ENCODE measurements at regions not wholly inside any gene's neighbourhood (a gene's known extent, or its start where the extent isn't known, plus 50 kb on each side); places are given as distances from the start of the nearest gene placed in this dataset.

DNA sequence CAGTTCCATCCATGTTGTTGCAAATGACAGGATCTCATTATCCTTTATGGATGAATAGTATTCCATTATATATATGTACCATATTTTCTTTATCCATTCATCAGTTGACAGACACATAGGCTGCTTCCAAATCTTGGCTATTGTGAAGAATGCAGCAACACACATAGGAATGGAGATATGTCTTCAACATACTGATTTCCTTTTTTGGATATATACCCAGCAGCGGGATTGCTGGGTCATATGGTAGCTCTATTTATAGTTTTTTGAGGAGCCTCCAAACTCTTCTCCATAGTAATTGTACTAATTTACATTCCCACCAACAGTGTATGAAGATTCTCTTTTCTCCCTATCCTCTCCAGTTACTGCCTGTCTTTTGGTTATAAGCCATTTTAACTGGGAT, 383.9 kb upstream of the CHORDC1 start:
- Histone ChIP-seq H3K4me3 (ENCODE audit: low read depth in 2 of 2, low read length in 1 of 2) (no peak overlapping the region), H2AFZ (ENCODE audit: low read depth) (no peak overlapping the region), H3K27me3 (ENCODE audit: insufficient read depth) (no peaks in the 10 kb centered on the region), H4K20me1 (ENCODE audit: insufficient read depth) (no peaks in the 10 kb centered on the region), H3K4me1 (ENCODE audit: control insufficient read depth in 1 of 2, insufficient read depth in 2 of 2, low read depth in 1 of 2, low read length in 1 of 2) (peaks cover 0 to under 1% of the 10 kb centered on the region in 2 experiments; a peak in 1 of 4 replicates), H3K79me2 (ENCODE audit: insufficient read depth) (no peaks in the 10 kb centered on the region), H3K9me3 (no peaks in the 10 kb centered on the region), H3K4me2 (no peak overlapping the region), H3K9ac (no peak overlapping the region), H3F3A (replicated peaks; ENCODE audit: insufficient read depth) (no peaks in the 10 kb centered on the region), H3K36me3 (replicated peaks in 1 of 2; ENCODE audit: control insufficient read depth in 1 of 2, insufficient read depth in 2 of 2, low read length in 1 of 2) (no peaks in the 10 kb centered on the region), H3K9me2 (no peaks in the 10 kb centered on the region), H3K27ac (ENCODE audit: low read depth in 2 of 2, low read length in 1 of 2) (no peak overlapping the region)
- no peak for DNase-seq
- ChIA-PET POLR2A (no interaction called here), CTCF (no interaction called here)
- TF ChIP-seq RAD21 (IDR thresholded peaks at IDR 0.05; ENCODE audit: low read length), result no peak
- TF ChIP-seq, protein P1, sequence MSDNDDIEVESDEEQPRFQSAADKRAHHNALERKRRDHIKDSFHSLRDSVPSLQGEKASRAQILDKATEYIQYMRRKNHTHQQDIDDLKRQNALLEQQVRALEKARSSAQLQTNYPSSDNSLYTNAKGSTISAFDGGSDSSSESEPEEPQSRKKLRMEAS (IDR thresholded peaks at IDR 0.05; ENCODE audit: low read depth), result no peak
- TF ChIP-seq EP300 (IDR thresholded peaks at IDR 0.05; ENCODE audit: borderline replicate concordance in 1 of 2, low read depth in 1 of 2, low read length in 1 of 2), result no peak
- no peak for TF ChIP-seq FOXM1 (IDR thresholded peaks at IDR 0.05; ENCODE audit: low read depth)
- TF ChIP-seq RCOR1 (IDR thresholded peaks at IDR 0.05; ENCODE audit: low read length), result no peak
- TF ChIP-seq EZH2phosphoT487 (IDR thresholded peaks at IDR 0.05; ENCODE audit: borderline replicate concordance, low read depth), result no peak
- TF ChIP-seq FOSL2 (IDR thresholded peaks at IDR 0.05; ENCODE audit: borderline replicate concordance, low read depth), result no peak
- TF ChIP-seq RFX5 (IDR thresholded peaks at IDR 0.05; ENCODE audit: low read length), result no peak
- no peak for TF ChIP-seq CHD2 (IDR thresholded peaks at IDR 0.05; ENCODE audit: low read length, partially characterized antibody)
- no peak for TF ChIP-seq FOXJ3 (CRISPR knock-in tag; IDR thresholded peaks at IDR 0.05)
- TF ChIP-seq JUND (IDR thresholded peaks at IDR 0.05), result no peak
- TF ChIP-seq, protein P2, sequence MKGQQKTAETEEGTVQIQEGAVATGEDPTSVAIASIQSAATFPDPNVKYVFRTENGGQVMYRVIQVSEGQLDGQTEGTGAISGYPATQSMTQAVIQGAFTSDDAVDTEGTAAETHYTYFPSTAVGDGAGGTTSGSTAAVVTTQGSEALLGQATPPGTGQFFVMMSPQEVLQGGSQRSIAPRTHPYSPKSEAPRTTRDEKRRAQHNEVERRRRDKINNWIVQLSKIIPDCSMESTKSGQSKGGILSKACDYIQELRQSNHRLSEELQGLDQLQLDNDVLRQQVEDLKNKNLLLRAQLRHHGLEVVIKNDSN (IDR thresholded peaks at IDR 0.05; ENCODE audit: borderline replicate concordance, low read depth), result no peak
- TF ChIP-seq POLR2AphosphoS5 (IDR thresholded peaks at IDR 0.05; ENCODE audit: low read depth, low read length), result no peak
- TF ChIP-seq TCF12 (IDR thresholded peaks at IDR 0.05), result no peak
- no peak for TF ChIP-seq NRF1 (IDR thresholded peaks at IDR 0.05; ENCODE audit: low read depth, low read length)
- TF ChIP-seq MEF2A (IDR thresholded peaks at IDR 0.05; ENCODE audit: borderline replicate concordance, low read depth), result no peak
- TF ChIP-seq, protein P3, sequence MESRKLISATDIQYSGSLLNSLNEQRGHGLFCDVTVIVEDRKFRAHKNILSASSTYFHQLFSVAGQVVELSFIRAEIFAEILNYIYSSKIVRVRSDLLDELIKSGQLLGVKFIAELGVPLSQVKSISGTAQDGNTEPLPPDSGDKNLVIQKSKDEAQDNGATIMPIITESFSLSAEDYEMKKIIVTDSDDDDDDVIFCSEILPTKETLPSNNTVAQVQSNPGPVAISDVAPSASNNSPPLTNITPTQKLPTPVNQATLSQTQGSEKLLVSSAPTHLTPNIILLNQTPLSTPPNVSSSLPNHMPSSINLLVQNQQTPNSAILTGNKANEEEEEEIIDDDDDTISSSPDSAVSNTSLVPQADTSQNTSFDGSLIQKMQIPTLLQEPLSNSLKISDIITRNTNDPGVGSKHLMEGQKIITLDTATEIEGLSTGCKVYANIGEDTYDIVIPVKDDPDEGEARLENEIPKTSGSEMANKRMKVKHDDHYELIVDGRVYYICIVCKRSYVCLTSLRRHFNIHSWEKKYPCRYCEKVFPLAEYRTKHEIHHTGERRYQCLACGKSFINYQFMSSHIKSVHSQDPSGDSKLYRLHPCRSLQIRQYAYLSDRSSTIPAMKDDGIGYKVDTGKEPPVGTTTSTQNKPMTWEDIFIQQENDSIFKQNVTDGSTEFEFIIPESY (IDR thresholded peaks at IDR 0.05; ENCODE audit: borderline replicate concordance, low read depth), result no peak
- TF ChIP-seq SMC3 (IDR thresholded peaks at IDR 0.05; ENCODE audit: low read depth, low read length), result no peak
- no peak for TF ChIP-seq TAF1 (IDR thresholded peaks at IDR 0.05; ENCODE audit: borderline replicate concordance, low read depth, low read length)
- 37% methylated on average over 1 of the region's 1 CpG for WGBS (ENCODE audit: low lambda C conversion rate)

Measured in SK-N-SH (cell line).